ENCODE measurements at regions not wholly inside any gene's neighbourhood (a gene's known extent, or its start where the extent isn't known, plus 50 kb on each side); places are given as distances from the start of the nearest gene placed in this dataset.
"Not testable (repeated sequence)": the region's sequence is repeated elsewhere in the genome, so short reads cannot be mapped to it uniquely, and the experiment has no call there.

GRCh38 chr9:106104887-106105286, 410.5 kb downstream of the TMEM38B start:
- DNase-seq (ENCODE audit: low read depth, low spot score): no peak

- DNase-seq (ENCODE audit: low read depth, low spot score): no peak
Measured at GRCh38 chr9:106106396-106106795, 412.1 kb downstream of the TMEM38B start.

- DNase-seq (ENCODE audit: low read depth, low spot score): no peak
Measured at GRCh38 chr9:106107716-106108115, 413.4 kb downstream of the TMEM38B start.

- DNase-seq (ENCODE audit: low read depth, low spot score): not testable (repeated sequence)
Measured at GRCh38 chr9:106109706-106110105, 415.4 kb downstream of the TMEM38B start.

GRCh38 chr9:106110483-106110882, 416.1 kb downstream of the TMEM38B start:
- no peak for DNase-seq (ENCODE audit: low read depth, low spot score)

GRCh38 chr9:106111039-106111730, 416.8 kb downstream of the TMEM38B start:
- no peak for DNase-seq (ENCODE audit: low read depth, low spot score)

- no peak for DNase-seq (ENCODE audit: low read depth, low spot score)
Measured at GRCh38 chr9:106112935-106113334, 418.6 kb downstream of the TMEM38B start.

- DNase-seq (ENCODE audit: low read depth, low spot score): no peak
Measured at GRCh38 chr9:106119176-106119575, 424.8 kb downstream of the TMEM38B start.

- DNase-seq (ENCODE audit: low read depth, low spot score): no peak
Measured at GRCh38 chr9:106120071-106120470, 425.7 kb downstream of the TMEM38B start.

- no peak for DNase-seq (ENCODE audit: low read depth, low spot score)
Measured at GRCh38 chr9:106127776-106128175, 433.4 kb downstream of the TMEM38B start.

- DNase-seq (ENCODE audit: low read depth, low spot score): no peak
Measured at GRCh38 chr9:106130374-106130773, 436.0 kb downstream of the TMEM38B start.

GRCh38 chr9:106143781-106144180, 449.4 kb downstream of the TMEM38B start:
- DNase-seq (ENCODE audit: low read depth, low spot score): no peak

- no peak for DNase-seq (ENCODE audit: low read depth, low spot score)
Measured at GRCh38 chr9:106146066-106146840, 451.9 kb downstream of the TMEM38B start.

- DNase-seq (ENCODE audit: low read depth, low spot score): no peak
Measured at GRCh38 chr9:106146886-106147285, 452.5 kb downstream of the TMEM38B start.

GRCh38 chr9:106149956-106150355, 455.6 kb downstream of the TMEM38B start:
- DNase-seq (ENCODE audit: low read depth, low spot score): no peak

- DNase-seq (ENCODE audit: low read depth, low spot score): no peak
Measured at GRCh38 chr9:106156465-106156864, 462.1 kb downstream of the TMEM38B start.

- DNase-seq (ENCODE audit: low read depth, low spot score): no peak
Measured at GRCh38 chr9:106172265-106172664, 477.9 kb downstream of the TMEM38B start.

- DNase-seq (ENCODE audit: low read depth, low spot score): no peak
Measured at GRCh38 chr9:106174346-106174745, 480.0 kb downstream of the TMEM38B start.

GRCh38 chr9:106177216-106177615, 482.9 kb downstream of the TMEM38B start:
- no peak for DNase-seq (ENCODE audit: low read depth, low spot score)

GRCh38 chr9:106179191-106179590, 484.9 kb downstream of the TMEM38B start:
- no peak for DNase-seq (ENCODE audit: low read depth, low spot score)

GRCh38 chr9:106203815-106204516, 509.6 kb downstream of the TMEM38B start:
- not testable (repeated sequence) for DNase-seq (ENCODE audit: low read depth, low spot score)

GRCh38 chr9:106207298-106207697, 513.0 kb downstream of the TMEM38B start:
- DNase-seq (ENCODE audit: low read depth, low spot score): no peak
